ENCODE measurements at regions not wholly inside any gene's neighbourhood (a gene's known extent, or its start where the extent isn't known, plus 50 kb on each side); places are given as distances from the start of the nearest gene placed in this dataset.

DNA sequence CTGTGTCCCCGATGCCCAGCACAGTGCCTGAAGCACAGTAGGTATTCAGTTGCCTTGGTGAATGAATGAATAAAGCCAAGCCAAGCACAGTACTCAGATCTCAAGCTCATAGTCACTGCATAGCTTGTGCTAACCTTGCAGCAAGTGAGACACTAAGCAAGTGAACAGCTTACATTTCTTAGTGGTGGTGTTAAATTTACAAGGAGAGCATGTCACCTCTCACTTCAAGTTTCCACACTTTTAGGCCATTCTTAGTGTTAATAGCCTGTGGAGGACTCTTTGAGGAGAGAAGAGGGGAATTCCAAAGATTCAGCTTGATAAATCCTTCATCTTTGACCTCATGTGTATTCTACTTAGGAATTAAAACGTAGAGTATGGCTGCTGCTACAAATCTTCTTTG, 104.7 kb downstream of the C9orf152 start:
- Histone ChIP-seq H3K27me3 (ENCODE audit: low read length) (no peaks in the 10 kb centered on the region), H3K4me1 (ENCODE audit: insufficient read depth, low read length) (peaks cover 5% of the 10 kb centered on the region; the same call in 1 of the 2 replicates), H3K4me3 (ENCODE audit: low read length) (no peak overlapping the region), H4K20me1 (ENCODE audit: low read length) (peaks cover 39% of the 10 kb centered on the region; the same call in 1 of the 2 replicates), H2AFZ (ENCODE audit: low read length) (no peak overlapping the region), H3K27ac (ENCODE audit: low read length) (no peak overlapping the region), H3F3A (ENCODE audit: low read length, unreplicated experiment) (no peaks in the 10 kb centered on the region), H3K4me2 (ENCODE audit: low read length) (no peak overlapping the region), H3K9me2 (replicated peaks; ENCODE audit: low read length) (no peaks in the 10 kb centered on the region), H3K9me3 (ENCODE audit: low read length) (no peaks in the 10 kb centered on the region), H3K36me3 (ENCODE audit: low read depth, low read length) (peaks cover 3% of the 10 kb centered on the region; the same call in 1 of the 2 replicates), H3K9ac (ENCODE audit: low read length) (no peak overlapping the region), H3K79me2 (ENCODE audit: low read length) (peaks cover 59% of the 10 kb centered on the region)
- no TSS peak for BruUV-seq (replicated peaks)
- DNase-seq (no peak), ATAC-seq (no peak)
- intact Hi-C loops (cut with micrococcal nuclease), result no loop called here
- ChIA-PET CTCF (no interaction called here), POLR2A (ENCODE audit: unreplicated experiment) (interaction anchor here (0.5 kb wide), 1 partner anchor 607 kb away, joined by 4 read pairs; no protein-coding TSS in a partner anchor)
- TF ChIP-seq EZH2 (IDR thresholded peaks at IDR 0.05; ENCODE audit: low read length, unreplicated experiment), result no peak
- TF ChIP-seq, protein P1, sequence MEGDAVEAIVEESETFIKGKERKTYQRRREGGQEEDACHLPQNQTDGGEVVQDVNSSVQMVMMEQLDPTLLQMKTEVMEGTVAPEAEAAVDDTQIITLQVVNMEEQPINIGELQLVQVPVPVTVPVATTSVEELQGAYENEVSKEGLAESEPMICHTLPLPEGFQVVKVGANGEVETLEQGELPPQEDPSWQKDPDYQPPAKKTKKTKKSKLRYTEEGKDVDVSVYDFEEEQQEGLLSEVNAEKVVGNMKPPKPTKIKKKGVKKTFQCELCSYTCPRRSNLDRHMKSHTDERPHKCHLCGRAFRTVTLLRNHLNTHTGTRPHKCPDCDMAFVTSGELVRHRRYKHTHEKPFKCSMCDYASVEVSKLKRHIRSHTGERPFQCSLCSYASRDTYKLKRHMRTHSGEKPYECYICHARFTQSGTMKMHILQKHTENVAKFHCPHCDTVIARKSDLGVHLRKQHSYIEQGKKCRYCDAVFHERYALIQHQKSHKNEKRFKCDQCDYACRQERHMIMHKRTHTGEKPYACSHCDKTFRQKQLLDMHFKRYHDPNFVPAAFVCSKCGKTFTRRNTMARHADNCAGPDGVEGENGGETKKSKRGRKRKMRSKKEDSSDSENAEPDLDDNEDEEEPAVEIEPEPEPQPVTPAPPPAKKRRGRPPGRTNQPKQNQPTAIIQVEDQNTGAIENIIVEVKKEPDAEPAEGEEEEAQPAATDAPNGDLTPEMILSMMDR (conservative IDR thresholded peaks at IDR 0.05; ENCODE audit: low read depth, low read length), result no peak
- TF ChIP-seq EZH2phosphoT487 (IDR thresholded peaks at IDR 0.05; ENCODE audit: borderline replicate concordance, low read length), result no peak

DNA sequence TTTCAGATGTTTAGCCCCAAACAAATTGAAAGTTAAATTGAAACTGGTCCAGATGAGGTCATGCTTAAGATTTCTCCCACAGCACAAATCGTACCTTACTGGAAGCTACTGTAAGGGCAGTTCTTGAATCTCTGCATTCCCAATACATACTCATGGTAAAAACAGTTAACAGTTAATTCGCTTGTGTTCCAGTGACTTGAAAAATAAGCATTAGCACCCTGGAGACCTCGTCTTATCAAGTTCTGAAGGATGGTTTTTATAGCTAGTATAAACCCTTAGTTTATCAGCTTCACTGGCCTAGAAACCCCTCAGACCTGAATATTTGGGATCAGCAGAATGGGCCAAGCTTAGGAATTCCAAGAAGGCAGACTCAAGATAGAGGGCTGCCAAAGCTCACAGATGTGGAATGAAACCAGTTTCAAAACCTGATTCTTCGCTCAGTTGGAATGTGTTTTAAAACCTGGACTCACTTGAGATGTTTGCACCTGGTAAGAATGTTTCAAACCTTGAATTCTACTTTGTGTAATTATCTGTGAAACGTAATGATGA, 103.6 kb downstream of the C9orf152 start:
- H3K36me3 ChIP-seq (ENCODE audit: low read depth, low read length), result peaks cover 3% of the 10 kb centered on the region; the same call in 1 of the 2 replicates
- ChIA-PET CTCF (no interaction called here), POLR2A (ENCODE audit: unreplicated experiment) (no interaction called here)
- no peak overlapping the region for H3K4me3 ChIP-seq (ENCODE audit: low read length)
- intact Hi-C loops (cut with micrococcal nuclease), result no loop called here
- TF ChIP-seq, protein P1 (conservative IDR thresholded peaks at IDR 0.05; ENCODE audit: low read depth, low read length), result no peak
- TF ChIP-seq EZH2 (IDR thresholded peaks at IDR 0.05; ENCODE audit: low read length, unreplicated experiment) (no peak), EZH2phosphoT487 (IDR thresholded peaks at IDR 0.05; ENCODE audit: borderline replicate concordance, low read length) (no peak)
- H3K9me2 ChIP-seq (replicated peaks; ENCODE audit: low read length), result no peaks in the 10 kb centered on the region
- no peak for ATAC-seq
- peaks cover 50% of the 10 kb centered on the region for H3K79me2 ChIP-seq (ENCODE audit: low read length)
- DNase-seq, result no peak
- peaks cover 32% of the 10 kb centered on the region; the same call in 1 of the 2 replicates for H4K20me1 ChIP-seq (ENCODE audit: low read length)
- H3K9ac ChIP-seq (ENCODE audit: low read length), result no peak overlapping the region
- H3K9me3 ChIP-seq (ENCODE audit: low read length), result no peaks in the 10 kb centered on the region
- H3K27me3 ChIP-seq (ENCODE audit: low read length), result no peaks in the 10 kb centered on the region
- peaks cover 1% of the 10 kb centered on the region; the same call in 1 of the 2 replicates for H3K4me1 ChIP-seq (ENCODE audit: insufficient read depth, low read length)
- no peak overlapping the region for H3K4me2 ChIP-seq (ENCODE audit: low read length)
- H3K27ac ChIP-seq (ENCODE audit: low read length), result no peak overlapping the region
- no TSS peak for BruUV-seq (replicated peaks)
- H2AFZ ChIP-seq (ENCODE audit: low read length), result no peak overlapping the region
- no peaks in the 10 kb centered on the region for H3F3A ChIP-seq (ENCODE audit: low read length, unreplicated experiment)

DNA sequence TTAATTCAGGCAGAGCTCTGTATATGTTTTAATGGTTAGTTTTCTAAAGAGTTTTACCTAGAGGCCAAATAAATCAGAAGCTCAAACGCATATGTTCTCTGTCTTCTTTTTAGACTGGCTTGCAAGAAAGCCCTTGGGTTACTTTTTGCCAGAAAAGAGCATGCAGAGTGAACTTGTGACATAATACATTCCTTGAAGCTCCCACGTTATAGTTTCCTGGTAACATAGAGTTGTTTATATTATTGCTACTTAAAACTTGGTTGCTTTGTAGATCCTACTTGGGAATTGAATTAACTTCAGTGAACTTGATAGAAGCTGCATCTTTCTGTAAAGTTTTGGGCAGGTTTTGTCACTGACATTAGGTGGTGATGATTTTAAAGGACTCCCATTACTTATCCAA, 102.9 kb downstream of the C9orf152 start:
- no peaks in the 10 kb centered on the region for H3K9me2 ChIP-seq (replicated peaks; ENCODE audit: low read length)
- H2AFZ ChIP-seq (ENCODE audit: low read length), result no peak overlapping the region
- no peak overlapping the region for H3K4me3 ChIP-seq (ENCODE audit: low read length)
- no peak overlapping the region for H3K4me2 ChIP-seq (ENCODE audit: low read length)
- H3K27me3 ChIP-seq (ENCODE audit: low read length), result no peaks in the 10 kb centered on the region
- peaks cover 3% of the 10 kb centered on the region; the same call in 1 of the 2 replicates for H3K36me3 ChIP-seq (ENCODE audit: low read depth, low read length)
- H3K9ac ChIP-seq (ENCODE audit: low read length), result no peak overlapping the region
- peaks cover 52% of the 10 kb centered on the region for H3K79me2 ChIP-seq (ENCODE audit: low read length)
- CTCF ChIA-PET, result interaction anchor here (0.6 kb wide), 1 partner anchor 592 kb away, joined by 5 read pairs; no protein-coding TSS in a partner anchor
- DNase-seq, result no peak
- H3F3A ChIP-seq (ENCODE audit: low read length, unreplicated experiment), result no peaks in the 10 kb centered on the region
- ATAC-seq, result no peak
- POLR2A ChIA-PET (ENCODE audit: unreplicated experiment), result no interaction called here
- no peak overlapping the region for H3K27ac ChIP-seq (ENCODE audit: low read length)
- no peak for TF ChIP-seq EZH2phosphoT487 (IDR thresholded peaks at IDR 0.05; ENCODE audit: borderline replicate concordance, low read length)
- TF ChIP-seq, protein P1 (conservative IDR thresholded peaks at IDR 0.05; ENCODE audit: low read depth, low read length), result no peak
- no TSS peak for BruUV-seq (replicated peaks)
- no peaks in the 10 kb centered on the region for H3K4me1 ChIP-seq (ENCODE audit: insufficient read depth, low read length)
- peaks cover 31% of the 10 kb centered on the region; the same call in 1 of the 2 replicates for H4K20me1 ChIP-seq (ENCODE audit: low read length)
- H3K9me3 ChIP-seq (ENCODE audit: low read length), result no peaks in the 10 kb centered on the region
- intact Hi-C loops (cut with micrococcal nuclease), result no loop called here

All from PC-3 (cell line).